Omental fat pad (tissue), 3 donors: ENCODE measurements at regions not wholly inside any gene's neighbourhood (a gene's known extent, or its start where the extent isn't known, plus 50 kb on each side); places are given as distances from the start of the nearest gene placed in this dataset.
"Not testable (repeated sequence)": the region's sequence is repeated elsewhere in the genome, so short reads cannot be mapped to it uniquely, and the experiment has no call there.

Source experiments
- ATAC-seq: fragments of 150-250 bp; one replicate; pipeline ENCODE4 v1.9.1; 2016; ENCODE audit warnings: mild to moderate bottlenecking, moderate library complexity; ENCODE audit not compliant: low FRiP score
- DNase-seq: peaks from one replicate; pipeline ENCODE4 v3.0.0-alpha.2; 2019; ENCODE audit warnings: low spot score
- CTCF ChIP-seq, 3 donors: fragments of 450-650 bp; IDR thresholded peaks; one replicate each; pipeline ENCODE4 v1.5.1; 2016 to 2017; ENCODE audit warnings: antibody characterized with exemption in 3 of 3, mild to moderate bottlenecking in 3 of 3, moderate library complexity in 2 of 3

DNA sequence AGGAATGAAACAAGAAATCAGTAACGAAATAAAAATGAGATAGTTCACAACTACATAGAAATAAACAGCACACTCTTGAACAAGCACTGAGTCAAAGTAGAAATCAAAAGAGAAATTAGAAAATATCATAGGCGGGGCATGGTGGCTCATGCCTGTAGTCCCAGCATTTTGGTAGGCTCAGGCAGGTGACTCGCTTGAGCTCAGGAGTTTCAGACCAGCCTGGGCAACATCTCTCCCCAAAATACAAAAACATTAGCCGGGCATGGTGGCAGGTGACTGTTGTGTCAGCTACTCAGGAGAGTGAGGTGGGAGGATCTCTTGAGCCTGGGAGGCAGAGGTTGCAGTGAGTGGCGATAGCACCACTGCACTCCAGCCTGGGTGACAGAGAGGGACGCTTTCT is 714.4 kb downstream of the GLUD2 start:
- TF ChIP-seq CTCF (IDR thresholded peaks at IDR 0.05), result no peak
- DNase-seq (no peak), ATAC-seq (no peak)

DNA sequence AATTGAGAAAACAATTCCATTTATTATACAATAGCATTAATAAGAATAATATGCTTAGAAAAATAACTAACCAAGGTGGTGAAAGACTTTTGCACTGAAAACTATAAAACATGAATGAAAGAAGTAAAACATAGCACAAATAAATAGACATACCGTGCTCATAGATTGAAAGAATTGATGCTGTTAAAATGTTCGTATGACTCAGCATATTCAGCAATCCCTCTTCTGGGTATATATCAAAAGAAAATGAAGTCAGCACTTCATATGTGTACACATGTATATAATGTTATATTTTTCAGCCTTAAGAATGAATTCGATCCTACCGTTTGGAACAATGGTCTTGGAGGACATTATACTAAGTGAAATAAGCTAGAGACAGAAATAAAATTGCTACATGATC is 716.3 kb downstream of the GLUD2 start:
- ATAC-seq, result no peak
- TF ChIP-seq CTCF (IDR thresholded peaks at IDR 0.05), result no peak
- no peak for DNase-seq

DNA sequence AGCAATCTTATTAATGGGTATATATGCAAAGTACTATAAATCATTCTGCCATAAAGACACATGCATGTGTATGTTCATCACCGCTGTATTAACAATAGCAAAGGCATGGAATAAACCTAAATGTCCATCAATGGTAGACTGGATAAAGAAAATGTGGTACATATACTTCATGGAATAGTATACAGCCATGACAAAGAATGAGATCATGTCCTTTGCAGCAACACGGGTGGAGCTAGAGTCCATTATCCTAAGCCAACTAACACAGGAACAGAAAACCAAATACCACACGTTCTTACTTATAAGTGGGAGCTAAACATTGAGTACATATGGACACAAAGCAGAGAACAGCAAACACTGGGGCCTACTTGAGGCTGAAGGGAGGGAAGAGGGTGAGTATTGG is 720.8 kb downstream of the GLUD2 start:
- not testable (repeated sequence) for ATAC-seq, DNase-seq

DNA sequence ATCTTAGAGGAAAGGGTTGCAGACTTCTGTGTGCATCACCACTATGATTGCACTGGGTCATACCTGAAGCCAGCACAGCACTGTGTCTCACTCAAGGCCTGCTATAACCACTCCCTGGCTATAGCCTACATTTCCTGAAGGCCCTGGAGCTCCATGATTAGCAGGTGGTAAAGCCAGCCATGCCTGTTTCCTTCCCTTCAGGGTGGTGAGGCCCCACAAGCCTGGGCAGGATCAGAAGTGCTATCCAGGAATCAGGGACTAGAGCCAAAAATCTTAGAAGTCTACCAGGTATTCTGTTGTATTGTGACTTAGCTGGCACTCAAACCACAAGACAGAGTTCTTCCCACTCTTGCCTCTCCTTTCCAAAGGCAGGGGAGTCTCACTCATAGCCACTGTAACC is 734.6 kb downstream of the GLUD2 start:
- ATAC-seq, result no peak
- no peak for DNase-seq
- TF ChIP-seq CTCF (IDR thresholded peaks at IDR 0.05), result no peak

GRCh38 chrX:121782544-121782943 is 735.1 kb downstream of the GLUD2 start:
- no peak for DNase-seq

GRCh38 chrX:121782976-121783375 is 735.6 kb downstream of the GLUD2 start:
- ATAC-seq, result no peak
- no peak for TF ChIP-seq CTCF (IDR thresholded peaks at IDR 0.05)
- no peak for DNase-seq

More at GRCh38 chrX:121782544-121782943, 735.1 kb downstream of the GLUD2 start:
- no peak for ATAC-seq
- no peak for TF ChIP-seq CTCF (IDR thresholded peaks at IDR 0.05)

GRCh38 chrX:121802881-121803412 is 755.5 kb downstream of the GLUD2 start:
- no peak for TF ChIP-seq CTCF (IDR thresholded peaks at IDR 0.05)
- ATAC-seq, result no peak
- no peak for DNase-seq

GRCh38 chrX:121823406-121823805 is 776.0 kb downstream of the GLUD2 start:
- TF ChIP-seq CTCF (IDR thresholded peaks at IDR 0.05), result no peak
- DNase-seq (no peak), ATAC-seq (no peak)
